RWPE1 (cell line): ENCODE measurements at regions not wholly inside any gene's neighbourhood (a gene's known extent, or its start where the extent isn't known, plus 50 kb on each side); places are given as distances from the start of the nearest gene placed in this dataset.
A peak's percentile ranks its signal among the peaks of the same experiment; 100 is the strongest.

ENCODE experiments used
- CTCF ChIA-PET: fragments of 350-600 bp; sonication (Branson Sonifier 250); formaldehyde crosslinking; extraction: SDS; loops from one replicate; lab custom pipeline; 2021; lab: Yijun Ruan, JAX
- POLR2A ChIA-PET: fragments of 400-600 bp; formaldehyde crosslinking; extraction: SDS; loops from one replicate; lab custom pipeline; 2020; ENCODE audit warnings: antibody characterized with exemption; ENCODE audit not compliant: low non-redundant PET; lab: Yijun Ruan, JAX
- DNase-seq: peaks from one replicate; pipeline ENCODE4 v3.0.0; 2012; ENCODE audit warnings: low spot score
- H3K27ac ChIP-seq: fragments of 450-650 bp; 2 replicates; pipeline ENCODE4 v1.5.1; 2017
- CTCF ChIP-seq: fragments of 450-650 bp; conservative IDR thresholded peaks from 2 replicates; pipeline ENCODE4 v1.5.1; 2017; ENCODE audit warnings: low read depth, mild to moderate bottlenecking

DNA sequence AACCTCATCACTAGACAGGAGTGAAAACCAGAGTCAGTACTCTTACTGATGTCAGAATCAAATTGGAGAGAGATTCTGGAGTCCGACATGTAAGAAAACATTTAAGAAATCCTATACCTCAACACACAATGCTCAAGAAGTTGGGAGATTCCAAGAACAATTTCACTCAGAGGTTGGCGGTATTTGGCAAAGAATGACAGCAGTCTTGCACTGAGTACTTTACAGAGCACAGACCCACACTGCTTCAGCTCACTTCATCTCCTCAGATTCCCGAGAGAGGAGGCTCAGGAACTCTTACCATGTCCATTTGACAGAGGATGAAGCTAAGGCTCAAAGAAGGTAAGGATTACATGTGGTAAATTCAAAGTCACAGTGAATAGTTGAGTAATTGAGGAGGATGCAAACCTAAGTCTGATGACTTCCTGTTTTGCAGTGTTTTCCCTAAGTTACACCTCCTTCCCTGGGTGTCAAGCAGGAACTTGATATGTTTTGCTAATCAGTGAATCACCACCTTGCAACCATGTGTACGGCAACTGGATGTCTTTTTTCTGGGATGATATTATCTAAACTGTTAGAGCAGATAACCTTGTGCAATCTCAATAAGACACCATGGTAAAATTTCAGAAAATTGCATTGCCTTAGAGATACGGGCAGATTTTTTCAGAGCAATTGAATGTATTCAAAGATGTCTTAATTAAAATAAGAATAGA is 61.3 kb upstream of the MME start:
- H3K27ac ChIP-seq, result no peak overlapping the region
- POLR2A ChIA-PET, result no interaction called here
- CTCF ChIA-PET, result interaction anchor here (0.6 kb wide), 1 partner anchor 75 kb away, joined by 5 read pairs; no protein-coding TSS in a partner anchor
- no peak for TF ChIP-seq CTCF
- peak; percentile 31 for DNase-seq

DNA sequence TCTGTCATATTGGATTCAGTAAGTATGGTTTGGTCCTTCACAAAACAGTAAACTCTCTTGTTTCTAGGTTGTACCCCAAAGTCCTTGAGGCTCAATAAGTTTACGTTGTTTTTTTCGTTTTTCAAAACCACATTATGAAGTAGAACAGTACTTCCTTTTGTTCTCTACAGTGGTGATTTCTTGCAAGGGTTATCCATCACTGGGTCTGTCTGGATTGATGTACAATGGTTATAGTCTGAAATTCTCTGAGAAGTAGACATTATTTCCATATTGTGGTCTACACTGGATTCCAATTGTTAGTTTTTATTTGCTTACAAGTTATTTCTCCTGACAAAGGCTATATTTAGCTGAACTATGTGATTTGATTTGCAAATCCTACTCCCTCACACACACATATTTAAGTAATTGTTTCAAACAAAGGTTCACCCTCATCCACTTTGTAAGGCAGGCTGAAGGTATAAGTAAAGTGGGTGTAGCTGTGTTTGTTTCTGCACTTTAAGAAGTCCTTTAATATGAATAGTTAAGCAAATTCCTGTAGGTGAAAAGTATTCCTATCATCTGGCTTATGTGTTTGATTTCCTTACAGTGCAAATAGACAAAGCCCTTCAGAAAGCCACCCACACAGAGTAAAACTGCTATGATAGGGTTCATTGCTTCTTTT is 64.2 kb upstream of the MME start:
- DNase-seq, result no peak
- H3K27ac ChIP-seq, result no peak overlapping the region
- ChIA-PET POLR2A (no interaction called here), CTCF (no interaction called here)
- no peak for TF ChIP-seq CTCF

- ChIA-PET POLR2A (no interaction called here), CTCF (interaction anchor here (1.0 kb wide), 1 partner anchor 872 kb away, joined by 4 read pairs; no protein-coding TSS in a partner anchor)
- no peak overlapping the region for H3K27ac ChIP-seq
- no peak for DNase-seq
- no peak for TF ChIP-seq CTCF
These were observed 65.2 kb upstream of the MME start for GRCh38 chr3:155014953-155015352.

DNA sequence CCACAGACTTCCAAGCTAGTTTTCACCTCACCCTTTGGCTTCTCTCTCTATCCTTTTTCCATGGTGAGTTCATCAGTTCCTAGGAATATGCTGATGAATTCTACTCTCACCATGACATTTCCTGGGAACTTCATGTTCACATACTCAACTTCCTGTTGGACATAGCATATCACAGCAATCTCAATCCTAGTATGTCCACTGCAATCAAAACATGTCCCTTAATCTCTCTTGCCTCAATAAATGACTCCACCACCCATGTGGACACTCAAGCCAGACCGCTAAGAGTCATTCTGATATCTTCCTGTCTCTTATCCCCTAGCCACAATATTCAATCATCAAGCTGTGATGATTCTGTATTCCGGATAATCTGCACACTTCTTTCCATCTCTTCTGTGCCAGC is 66.7 kb upstream of the MME start:
- no peak for TF ChIP-seq CTCF
- POLR2A ChIA-PET, result no interaction called here
- CTCF ChIA-PET, result no interaction called here
- DNase-seq, result no peak
- H3K27ac ChIP-seq, result no peak overlapping the region

DNA sequence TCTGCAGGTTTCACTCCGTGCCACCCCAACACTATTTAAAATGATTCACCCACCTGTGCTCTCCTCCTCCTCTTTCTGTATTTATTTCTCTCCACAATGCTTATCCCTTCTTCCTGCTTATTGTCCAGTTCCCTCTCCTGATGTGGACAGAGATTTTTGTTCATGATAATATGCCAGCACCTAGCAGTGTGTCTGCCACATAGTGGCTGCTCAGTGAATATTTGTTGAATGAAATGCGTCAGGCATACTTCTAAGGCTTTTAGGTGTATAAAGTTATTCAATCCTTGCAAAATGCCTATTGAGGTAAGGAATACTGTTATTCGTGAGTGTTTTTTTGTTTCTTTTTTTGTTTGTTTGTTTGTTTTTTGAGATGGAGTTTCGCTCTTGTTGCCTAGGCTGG is 67.5 kb upstream of the MME start:
- H3K27ac ChIP-seq, result no peak overlapping the region
- CTCF ChIA-PET, result interaction anchor here (0.6 kb wide), 1 partner anchor 251 kb away, joined by 3 read pairs; no protein-coding TSS in a partner anchor
- no peak for TF ChIP-seq CTCF
- DNase-seq, result no peak
- POLR2A ChIA-PET, result no interaction called here

- DNase-seq, result no peak
- no peak overlapping the region for H3K27ac ChIP-seq
- TF ChIP-seq CTCF, result no peak
- POLR2A ChIA-PET, result no interaction called here
- CTCF ChIA-PET, result interaction anchor here (0.8 kb wide), 1 partner anchor 29 kb away, joined by 3 read pairs; no protein-coding TSS in a partner anchor
These were observed 69.7 kb upstream of the MME start for GRCh38 chr3:155010416-155010815.
